GM23338 (cell line): ENCODE measurements at regions not wholly inside any gene's neighbourhood (a gene's known extent, or its start where the extent isn't known, plus 50 kb on each side); places are given as distances from the start of the nearest gene placed in this dataset.

Experiments used
- ATAC-seq: fragments of 200-7000 bp; cut with Tn5 transposase; 3 replicates; pipeline ENCODE4 v1.9.1; 2020
- DNase-seq: peaks from one replicate; pipeline ENCODE4 v3.0.0-alpha.2; 2015; ENCODE audit warnings: low spot score
- H2AFZ ChIP-seq: fragments of 200-600 bp; sonication (generic); 2 replicates; pipeline ENCODE4 v1.8.0; 2016; ENCODE audit warnings: antibody characterized with exemption, mild to moderate bottlenecking, moderate library complexity
- H3F3A ChIP-seq: fragments of 200-600 bp; sonication (generic); replicated peaks from 2 replicates; pipeline ENCODE4 v1.8.0; 2017; ENCODE audit warnings: antibody characterized with exemption, mixed run types, low read depth
- H3K27ac ChIP-seq: fragments of 200-600 bp; sonication (generic); 2 replicates; pipeline ENCODE4 v1.6.1; 2016; ENCODE audit warnings: low read depth
- H3K27me3 ChIP-seq: fragments of 200-600 bp; sonication (generic); 2 replicates; pipeline ENCODE4 v1.8.0; 2016; ENCODE audit warnings: mild to moderate bottlenecking, mixed run types, moderate library complexity; ENCODE audit not compliant: insufficient read depth
- H3K36me3 ChIP-seq: fragments of 200-600 bp; sonication (generic); 2 replicates; pipeline ENCODE4 v1.8.0; 2016; ENCODE audit warnings: mild to moderate bottlenecking; ENCODE audit not compliant: insufficient read depth
- H3K4me1 ChIP-seq: fragments of 200-600 bp; sonication (generic); 2 replicates; pipeline ENCODE4 v1.8.0; 2016; ENCODE audit warnings: mild to moderate bottlenecking, moderate library complexity; ENCODE audit not compliant: insufficient read depth
- H3K4me2 ChIP-seq: fragments of 200-600 bp; sonication (generic); 2 replicates; pipeline ENCODE4 v1.7.1; 2017; ENCODE audit warnings: mixed run types
- H3K4me3 ChIP-seq: fragments of 200-600 bp; sonication (generic); 2 replicates; pipeline ENCODE4 v1.6.1; 2016; ENCODE audit warnings: mixed run types
- H3K79me2 ChIP-seq: fragments of 200-600 bp; sonication (generic); replicated peaks from 2 replicates; pipeline ENCODE4 v1.8.0; 2017; ENCODE audit warnings: mild to moderate bottlenecking; ENCODE audit not compliant: insufficient read depth
- H3K9me2 ChIP-seq: fragments of 200-600 bp; sonication (generic); 2 replicates; pipeline ENCODE4 v1.8.0; 2017; ENCODE audit not compliant: insufficient read depth
- H4K20me1 ChIP-seq: fragments of 200-600 bp; sonication (generic); replicated peaks from 2 replicates; pipeline ENCODE4 v1.8.0; 2017; ENCODE audit warnings: mild to moderate bottlenecking; ENCODE audit not compliant: insufficient read depth
- H3K27ac Mint-ChIP-seq: 2 replicates; pipeline ENCODE4 v1.8.0; 2020; ENCODE audit warnings: inconsistent platforms, mild to moderate bottlenecking, moderate library complexity, mixed read lengths
- H3K27me3 Mint-ChIP-seq: 3 replicates; pipeline ENCODE4 v1.8.0; 2022; ENCODE audit warnings: low read depth, mild to moderate bottlenecking, moderate library complexity, mixed read lengths, inconsistent platforms; ENCODE audit not compliant: insufficient read depth, poor library complexity
- H3K36me3 Mint-ChIP-seq: 3 replicates; pipeline ENCODE4 v1.8.0; 2021; ENCODE audit warnings: low read depth, mild to moderate bottlenecking, inconsistent platforms, moderate library complexity, mixed read lengths
- H3K4me1 Mint-ChIP-seq: 3 replicates; pipeline ENCODE4 v1.8.0; 2020; ENCODE audit warnings: mild to moderate bottlenecking, inconsistent platforms, mixed read lengths
- H3K4me3 Mint-ChIP-seq: 3 replicates; pipeline ENCODE4 v1.8.0; 2021; ENCODE audit warnings: moderate library complexity, mild to moderate bottlenecking, inconsistent platforms, mixed read lengths
- H3K9me3 Mint-ChIP-seq: 3 replicates; pipeline ENCODE4 v1.8.0; 2020; ENCODE audit warnings: moderate library complexity, mild to moderate bottlenecking, inconsistent platforms, mixed read lengths
- CREB1 ChIP-seq: fragments of 250-450 bp; sonication (Bioruptor Pico); IDR thresholded peaks from 2 replicates; pipeline ENCODE4 v1.5.0; 2020; ENCODE audit warnings: low read depth, mild to moderate bottlenecking, moderate library complexity
- EZH2 ChIP-seq: fragments of 200-600 bp; sonication (generic); IDR thresholded peaks from one replicate; pipeline ENCODE4 v1.8.0; 2017; ENCODE audit warnings: antibody characterized with exemption, mild to moderate bottlenecking, low read depth; ENCODE audit not compliant: unreplicated experiment
- EZH2phosphoT487 ChIP-seq: fragments of 200-600 bp; sonication (generic); IDR thresholded peaks from one replicate; pipeline ENCODE4 v1.8.1; 2018; ENCODE audit warnings: antibody characterized with exemption; ENCODE audit not compliant: unreplicated experiment
- JUNB ChIP-seq: IDR thresholded peaks from one replicate; pipeline ENCODE4 v1.6.1; 2016; ENCODE audit warnings: antibody characterized with exemption; ENCODE audit not compliant: unreplicated experiment
- NANOG ChIP-seq: IDR thresholded peaks from 2 replicates; pipeline ENCODE4 v1.6.1; 2016; ENCODE audit warnings: antibody characterized with exemption, borderline replicate concordance
- POLR2AphosphoS5 ChIP-seq: IDR thresholded peaks from 2 replicates; pipeline ENCODE4 v1.6.1; 2016; ENCODE audit warnings: antibody characterized with exemption, low read depth
- STAT1 ChIP-seq: IDR thresholded peaks from one replicate; pipeline ENCODE4 v1.6.1; 2016; ENCODE audit warnings: antibody characterized with exemption; ENCODE audit not compliant: unreplicated experiment
- ZNF114 ChIP-seq: fragments of 250-450 bp; sonication (Bioruptor Pico); IDR thresholded peaks from 2 replicates; pipeline ENCODE4 v1.5.0; 2020; ENCODE audit warnings: mild to moderate bottlenecking, moderate library complexity
- ZNF331 ChIP-seq: fragments of 250-450 bp; sonication (Bioruptor Pico); IDR thresholded peaks from 2 replicates; pipeline ENCODE4 v1.5.0; 2020; ENCODE audit warnings: low read depth, mild to moderate bottlenecking, moderate library complexity
- TF ChIP-seq, protein P1 (sequence below), 2 experiments: fragments of 200-600 bp in 1 of 2; sonication (generic) in 1 of 2; conservative IDR thresholded peaks; 2 replicates each; pipeline versions ENCODE4 v1.5.1 to v1.6.1; 2016 to 2017; ENCODE audit warnings: antibody characterized with exemption in 2 of 2, low read depth in 2 of 2, mild to moderate bottlenecking in 2 of 2, moderate library complexity in 1 of 2
- TF ChIP-seq, protein P2 (sequence below): fragments of 250-450 bp; sonication (Bioruptor Pico); IDR thresholded peaks from 2 replicates; pipeline ENCODE4 v1.5.0; 2020; ENCODE audit warnings: mild to moderate bottlenecking, moderate library complexity
- TF ChIP-seq, protein P3 (sequence below): IDR thresholded peaks from 2 replicates; pipeline ENCODE4 v1.6.1; 2016; ENCODE audit warnings: antibody characterized with exemption
- TF ChIP-seq, protein P4 (sequence below): IDR thresholded peaks from one replicate; pipeline ENCODE4 v1.6.1; 2018; ENCODE audit warnings: antibody characterized with exemption; ENCODE audit not compliant: unreplicated experiment

DNA sequence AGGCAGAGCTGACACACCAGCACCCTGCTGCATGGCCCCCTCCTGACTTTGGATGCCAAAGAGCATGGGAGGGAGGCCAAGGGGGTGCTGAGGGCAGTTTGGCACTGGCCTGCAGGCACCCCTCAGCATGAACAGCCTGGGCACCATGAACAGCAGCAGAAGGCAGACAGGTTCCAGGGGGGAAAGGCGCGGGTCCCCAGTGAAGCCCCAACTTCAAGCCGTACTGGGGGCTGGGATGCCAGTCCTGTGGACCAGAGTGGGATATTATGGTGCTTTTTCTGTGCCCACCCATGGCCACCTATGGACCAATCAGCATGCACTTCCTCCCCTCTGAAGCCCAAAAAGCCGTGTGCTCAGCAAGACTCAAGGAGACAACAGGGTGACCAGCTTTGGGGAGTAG is 389.9 kb downstream of the TEX13C start:
- H3K36me3 Mint-ChIP-seq = peaks cover 3% of the 10 kb centered on the region; the same call in 1 of the 3 replicates
- no peak overlapping the region for H3K4me3 ChIP-seq
- H4K20me1 ChIP-seq = no peaks in the 10 kb centered on the region
- no peaks in the 10 kb centered on the region for H3K9me2 ChIP-seq
- DNase-seq = no peak
- no peaks in the 10 kb centered on the region for H3K79me2 ChIP-seq
- no peak overlapping the region for H3K4me2 ChIP-seq
- no peak overlapping the region for H2AFZ ChIP-seq
- no peak overlapping the region for H3K27ac Mint-ChIP-seq
- no peaks in the 10 kb centered on the region for H3K27me3 ChIP-seq
- H3K27ac ChIP-seq = no peak overlapping the region
- H3K4me1 ChIP-seq = no peaks in the 10 kb centered on the region
- TF ChIP-seq POLR2AphosphoS5 (no peak), JUNB (no peak), EZH2phosphoT487 (no peak), ZNF114 (CRISPR knock-in tag) (no peak), NANOG (no peak), CREB1 (no peak), EZH2 (no peak), STAT1 (no peak), ZNF331 (CRISPR knock-in tag) (no peak)
- TF ChIP-seq, protein P1, sequence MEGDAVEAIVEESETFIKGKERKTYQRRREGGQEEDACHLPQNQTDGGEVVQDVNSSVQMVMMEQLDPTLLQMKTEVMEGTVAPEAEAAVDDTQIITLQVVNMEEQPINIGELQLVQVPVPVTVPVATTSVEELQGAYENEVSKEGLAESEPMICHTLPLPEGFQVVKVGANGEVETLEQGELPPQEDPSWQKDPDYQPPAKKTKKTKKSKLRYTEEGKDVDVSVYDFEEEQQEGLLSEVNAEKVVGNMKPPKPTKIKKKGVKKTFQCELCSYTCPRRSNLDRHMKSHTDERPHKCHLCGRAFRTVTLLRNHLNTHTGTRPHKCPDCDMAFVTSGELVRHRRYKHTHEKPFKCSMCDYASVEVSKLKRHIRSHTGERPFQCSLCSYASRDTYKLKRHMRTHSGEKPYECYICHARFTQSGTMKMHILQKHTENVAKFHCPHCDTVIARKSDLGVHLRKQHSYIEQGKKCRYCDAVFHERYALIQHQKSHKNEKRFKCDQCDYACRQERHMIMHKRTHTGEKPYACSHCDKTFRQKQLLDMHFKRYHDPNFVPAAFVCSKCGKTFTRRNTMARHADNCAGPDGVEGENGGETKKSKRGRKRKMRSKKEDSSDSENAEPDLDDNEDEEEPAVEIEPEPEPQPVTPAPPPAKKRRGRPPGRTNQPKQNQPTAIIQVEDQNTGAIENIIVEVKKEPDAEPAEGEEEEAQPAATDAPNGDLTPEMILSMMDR (conservative IDR thresholded peaks at IDR 0.05; ENCODE audit: low read depth in 2 of 2) = no peak
- TF ChIP-seq, protein P2, sequence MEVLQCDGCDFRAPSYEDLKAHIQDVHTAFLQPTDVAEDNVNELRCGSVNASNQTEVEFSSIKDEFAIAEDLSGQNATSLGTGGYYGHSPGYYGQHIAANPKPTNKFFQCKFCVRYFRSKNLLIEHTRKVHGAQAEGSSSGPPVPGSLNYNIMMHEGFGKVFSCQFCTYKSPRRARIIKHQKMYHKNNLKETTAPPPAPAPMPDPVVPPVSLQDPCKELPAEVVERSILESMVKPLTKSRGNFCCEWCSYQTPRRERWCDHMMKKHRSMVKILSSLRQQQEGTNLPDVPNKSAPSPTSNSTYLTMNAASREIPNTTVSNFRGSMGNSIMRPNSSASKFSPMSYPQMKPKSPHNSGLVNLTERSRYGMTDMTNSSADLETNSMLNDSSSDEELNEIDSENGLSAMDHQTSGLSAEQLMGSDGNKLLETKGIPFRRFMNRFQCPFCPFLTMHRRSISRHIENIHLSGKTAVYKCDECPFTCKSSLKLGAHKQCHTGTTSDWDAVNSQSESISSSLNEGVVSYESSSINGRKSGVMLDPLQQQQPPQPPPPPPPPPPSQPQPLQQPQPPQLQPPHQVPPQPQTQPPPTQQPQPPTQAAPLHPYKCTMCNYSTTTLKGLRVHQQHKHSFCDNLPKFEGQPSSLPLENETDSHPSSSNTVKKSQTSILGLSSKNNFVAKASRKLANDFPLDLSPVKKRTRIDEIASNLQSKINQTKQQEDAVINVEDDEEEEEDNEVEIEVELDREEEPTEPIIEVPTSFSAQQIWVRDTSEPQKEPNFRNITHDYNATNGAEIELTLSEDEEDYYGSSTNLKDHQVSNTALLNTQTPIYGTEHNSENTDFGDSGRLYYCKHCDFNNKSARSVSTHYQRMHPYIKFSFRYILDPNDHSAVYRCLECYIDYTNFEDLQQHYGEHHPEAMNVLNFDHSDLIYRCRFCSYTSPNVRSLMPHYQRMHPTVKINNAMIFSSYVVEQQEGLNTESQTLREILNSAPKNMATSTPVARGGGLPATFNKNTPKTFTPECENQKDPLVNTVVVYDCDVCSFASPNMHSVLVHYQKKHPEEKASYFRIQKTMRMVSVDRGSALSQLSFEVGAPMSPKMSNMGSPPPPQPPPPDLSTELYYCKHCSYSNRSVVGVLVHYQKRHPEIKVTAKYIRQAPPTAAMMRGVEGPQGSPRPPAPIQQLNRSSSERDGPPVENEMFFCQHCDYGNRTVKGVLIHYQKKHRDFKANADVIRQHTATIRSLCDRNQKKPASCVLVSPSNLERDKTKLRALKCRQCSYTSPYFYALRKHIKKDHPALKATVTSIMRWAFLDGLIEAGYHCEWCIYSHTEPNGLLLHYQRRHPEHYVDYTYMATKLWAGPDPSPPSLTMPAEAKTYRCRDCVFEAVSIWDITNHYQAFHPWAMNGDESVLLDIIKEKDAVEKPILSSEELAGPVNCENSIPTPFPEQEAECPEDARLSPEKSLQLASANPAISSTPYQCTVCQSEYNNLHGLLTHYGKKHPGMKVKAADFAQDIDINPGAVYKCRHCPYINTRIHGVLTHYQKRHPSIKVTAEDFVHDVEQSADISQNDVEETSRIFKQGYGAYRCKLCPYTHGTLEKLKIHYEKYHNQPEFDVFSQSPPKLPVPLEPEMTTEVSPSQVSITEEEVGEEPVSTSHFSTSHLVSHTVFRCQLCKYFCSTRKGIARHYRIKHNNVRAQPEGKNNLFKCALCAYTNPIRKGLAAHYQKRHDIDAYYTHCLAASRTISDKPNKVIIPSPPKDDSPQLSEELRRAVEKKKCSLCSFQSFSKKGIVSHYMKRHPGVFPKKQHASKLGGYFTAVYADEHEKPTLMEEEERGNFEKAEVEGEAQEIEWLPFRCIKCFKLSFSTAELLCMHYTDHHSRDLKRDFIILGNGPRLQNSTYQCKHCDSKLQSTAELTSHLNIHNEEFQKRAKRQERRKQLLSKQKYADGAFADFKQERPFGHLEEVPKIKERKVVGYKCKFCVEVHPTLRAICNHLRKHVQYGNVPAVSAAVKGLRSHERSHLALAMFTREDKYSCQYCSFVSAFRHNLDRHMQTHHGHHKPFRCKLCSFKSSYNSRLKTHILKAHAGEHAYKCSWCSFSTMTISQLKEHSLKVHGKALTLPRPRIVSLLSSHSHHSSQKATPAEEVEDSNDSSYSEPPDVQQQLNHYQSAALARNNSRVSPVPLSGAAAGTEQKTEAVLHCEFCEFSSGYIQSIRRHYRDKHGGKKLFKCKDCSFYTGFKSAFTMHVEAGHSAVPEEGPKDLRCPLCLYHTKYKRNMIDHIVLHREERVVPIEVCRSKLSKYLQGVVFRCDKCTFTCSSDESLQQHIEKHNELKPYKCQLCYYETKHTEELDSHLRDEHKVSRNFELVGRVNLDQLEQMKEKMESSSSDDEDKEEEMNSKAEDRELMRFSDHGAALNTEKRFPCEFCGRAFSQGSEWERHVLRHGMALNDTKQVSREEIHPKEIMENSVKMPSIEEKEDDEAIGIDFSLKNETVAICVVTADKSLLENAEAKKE (CRISPR knock-in tag) = no peak
- TF ChIP-seq, protein P3, sequence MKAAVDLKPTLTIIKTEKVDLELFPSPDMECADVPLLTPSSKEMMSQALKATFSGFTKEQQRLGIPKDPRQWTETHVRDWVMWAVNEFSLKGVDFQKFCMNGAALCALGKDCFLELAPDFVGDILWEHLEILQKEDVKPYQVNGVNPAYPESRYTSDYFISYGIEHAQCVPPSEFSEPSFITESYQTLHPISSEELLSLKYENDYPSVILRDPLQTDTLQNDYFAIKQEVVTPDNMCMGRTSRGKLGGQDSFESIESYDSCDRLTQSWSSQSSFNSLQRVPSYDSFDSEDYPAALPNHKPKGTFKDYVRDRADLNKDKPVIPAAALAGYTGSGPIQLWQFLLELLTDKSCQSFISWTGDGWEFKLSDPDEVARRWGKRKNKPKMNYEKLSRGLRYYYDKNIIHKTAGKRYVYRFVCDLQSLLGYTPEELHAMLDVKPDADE = no peak
- TF ChIP-seq, protein P4, sequence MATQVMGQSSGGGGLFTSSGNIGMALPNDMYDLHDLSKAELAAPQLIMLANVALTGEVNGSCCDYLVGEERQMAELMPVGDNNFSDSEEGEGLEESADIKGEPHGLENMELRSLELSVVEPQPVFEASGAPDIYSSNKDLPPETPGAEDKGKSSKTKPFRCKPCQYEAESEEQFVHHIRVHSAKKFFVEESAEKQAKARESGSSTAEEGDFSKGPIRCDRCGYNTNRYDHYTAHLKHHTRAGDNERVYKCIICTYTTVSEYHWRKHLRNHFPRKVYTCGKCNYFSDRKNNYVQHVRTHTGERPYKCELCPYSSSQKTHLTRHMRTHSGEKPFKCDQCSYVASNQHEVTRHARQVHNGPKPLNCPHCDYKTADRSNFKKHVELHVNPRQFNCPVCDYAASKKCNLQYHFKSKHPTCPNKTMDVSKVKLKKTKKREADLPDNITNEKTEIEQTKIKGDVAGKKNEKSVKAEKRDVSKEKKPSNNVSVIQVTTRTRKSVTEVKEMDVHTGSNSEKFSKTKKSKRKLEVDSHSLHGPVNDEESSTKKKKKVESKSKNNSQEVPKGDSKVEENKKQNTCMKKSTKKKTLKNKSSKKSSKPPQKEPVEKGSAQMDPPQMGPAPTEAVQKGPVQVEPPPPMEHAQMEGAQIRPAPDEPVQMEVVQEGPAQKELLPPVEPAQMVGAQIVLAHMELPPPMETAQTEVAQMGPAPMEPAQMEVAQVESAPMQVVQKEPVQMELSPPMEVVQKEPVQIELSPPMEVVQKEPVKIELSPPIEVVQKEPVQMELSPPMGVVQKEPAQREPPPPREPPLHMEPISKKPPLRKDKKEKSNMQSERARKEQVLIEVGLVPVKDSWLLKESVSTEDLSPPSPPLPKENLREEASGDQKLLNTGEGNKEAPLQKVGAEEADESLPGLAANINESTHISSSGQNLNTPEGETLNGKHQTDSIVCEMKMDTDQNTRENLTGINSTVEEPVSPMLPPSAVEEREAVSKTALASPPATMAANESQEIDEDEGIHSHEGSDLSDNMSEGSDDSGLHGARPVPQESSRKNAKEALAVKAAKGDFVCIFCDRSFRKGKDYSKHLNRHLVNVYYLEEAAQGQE = no peak
- no peaks in the 10 kb centered on the region for H3K4me1 Mint-ChIP-seq
- no peaks in the 10 kb centered on the region for H3K36me3 ChIP-seq
- H3K9me3 Mint-ChIP-seq = no peaks in the 10 kb centered on the region
- H3K27me3 Mint-ChIP-seq = peaks cover 5% of the 10 kb centered on the region
- no peak for ATAC-seq
- no peak overlapping the region for H3K4me3 Mint-ChIP-seq
- H3F3A ChIP-seq = no peaks in the 10 kb centered on the region
